Fibroblast of skin of scalp (primary cell): ENCODE measurements at regions not wholly inside any gene's neighbourhood (a gene's known extent, or its start where the extent isn't known, plus 50 kb on each side); places are given as distances from the start of the nearest gene placed in this dataset.
"Not testable (repeated sequence)": the region's sequence is repeated elsewhere in the genome, so short reads cannot be mapped to it uniquely, and the experiment has no call there.

Source experiments
- DNase-seq: peaks from one replicate; pipeline ENCODE4 v3.0.0-alpha.2; 2013

DNA sequence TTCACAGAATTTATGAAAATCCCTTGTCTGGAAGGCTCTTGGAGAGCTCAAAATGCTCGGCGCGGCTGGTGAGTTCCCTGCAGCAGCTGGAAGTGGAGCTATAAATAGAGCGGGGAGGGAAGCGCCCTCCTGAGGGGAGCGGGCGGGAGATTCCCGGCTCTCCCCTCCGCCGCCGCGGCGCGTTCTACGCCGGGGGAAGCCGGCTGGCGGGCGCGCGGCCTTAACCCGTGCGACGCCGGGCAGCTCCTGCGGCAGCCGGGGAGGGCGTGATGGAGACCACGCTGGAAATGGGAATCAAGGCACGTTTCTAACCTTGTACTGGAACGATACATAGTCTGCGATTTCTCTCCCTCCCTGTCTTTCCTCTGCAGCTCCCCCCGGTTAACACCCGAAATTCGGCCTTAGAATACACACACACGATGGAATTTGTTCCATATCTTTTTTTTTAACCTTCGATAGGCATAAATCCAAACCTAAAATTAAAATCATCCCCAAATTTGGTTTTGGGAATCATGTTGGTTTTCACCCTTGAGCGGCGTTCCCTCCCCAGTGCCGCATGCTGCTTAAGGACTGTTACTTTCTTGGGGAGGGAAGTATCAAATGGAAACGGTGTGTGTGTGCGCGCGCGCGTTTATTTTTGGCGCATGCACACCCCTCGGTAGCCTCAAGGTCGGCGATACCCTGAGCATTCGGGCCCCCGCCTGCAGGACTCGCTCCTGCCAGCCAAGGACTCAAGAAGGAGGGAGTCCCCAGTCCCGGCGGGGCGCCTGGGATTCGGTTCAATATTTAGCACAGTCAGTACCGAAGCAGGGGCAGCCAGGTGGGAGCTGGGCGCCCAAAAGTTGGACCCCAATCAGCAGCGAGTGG lies 306.3 kb upstream of the KCNN2 start:
- peak; percentile 73 for DNase-seq

DNA sequence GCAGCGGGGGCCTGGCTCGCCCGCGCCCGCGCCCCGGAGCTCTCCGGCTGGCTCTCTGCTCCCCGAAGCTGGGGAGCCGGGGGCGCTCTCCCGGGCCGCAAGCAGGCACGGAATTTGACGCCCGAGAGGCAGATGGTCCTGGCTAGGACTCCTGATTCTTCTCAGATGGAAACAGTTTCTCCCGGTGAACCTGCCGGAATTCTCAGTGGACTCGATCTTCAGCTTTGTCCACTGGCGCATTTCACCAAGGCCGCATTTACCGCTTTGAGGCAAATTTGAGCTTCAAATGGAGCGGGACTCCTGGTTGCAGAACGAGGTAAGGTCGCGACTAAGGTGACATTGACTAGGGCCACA lies 305.7 kb upstream of the KCNN2 start:
- DNase-seq = no peak

DNA sequence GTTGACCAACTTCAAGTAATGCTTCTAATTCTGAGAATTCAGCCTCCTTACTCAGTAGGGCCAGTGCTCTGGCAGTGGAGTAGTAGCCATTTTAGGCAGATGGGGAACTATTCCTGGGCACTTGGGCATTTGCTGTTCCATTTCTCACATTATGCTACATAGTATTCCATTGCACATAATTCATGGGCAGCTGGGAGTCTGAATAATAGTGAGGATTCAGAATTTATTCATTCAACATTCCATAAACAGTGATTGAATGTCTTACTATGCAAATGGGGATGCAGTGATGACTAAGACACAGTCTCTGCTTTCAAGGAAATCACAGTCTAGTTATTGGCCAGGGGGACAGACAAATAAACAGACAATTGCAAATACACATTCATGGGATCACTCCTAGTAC lies 301.0 kb upstream of the KCNN2 start:
- DNase-seq = no peak

DNA sequence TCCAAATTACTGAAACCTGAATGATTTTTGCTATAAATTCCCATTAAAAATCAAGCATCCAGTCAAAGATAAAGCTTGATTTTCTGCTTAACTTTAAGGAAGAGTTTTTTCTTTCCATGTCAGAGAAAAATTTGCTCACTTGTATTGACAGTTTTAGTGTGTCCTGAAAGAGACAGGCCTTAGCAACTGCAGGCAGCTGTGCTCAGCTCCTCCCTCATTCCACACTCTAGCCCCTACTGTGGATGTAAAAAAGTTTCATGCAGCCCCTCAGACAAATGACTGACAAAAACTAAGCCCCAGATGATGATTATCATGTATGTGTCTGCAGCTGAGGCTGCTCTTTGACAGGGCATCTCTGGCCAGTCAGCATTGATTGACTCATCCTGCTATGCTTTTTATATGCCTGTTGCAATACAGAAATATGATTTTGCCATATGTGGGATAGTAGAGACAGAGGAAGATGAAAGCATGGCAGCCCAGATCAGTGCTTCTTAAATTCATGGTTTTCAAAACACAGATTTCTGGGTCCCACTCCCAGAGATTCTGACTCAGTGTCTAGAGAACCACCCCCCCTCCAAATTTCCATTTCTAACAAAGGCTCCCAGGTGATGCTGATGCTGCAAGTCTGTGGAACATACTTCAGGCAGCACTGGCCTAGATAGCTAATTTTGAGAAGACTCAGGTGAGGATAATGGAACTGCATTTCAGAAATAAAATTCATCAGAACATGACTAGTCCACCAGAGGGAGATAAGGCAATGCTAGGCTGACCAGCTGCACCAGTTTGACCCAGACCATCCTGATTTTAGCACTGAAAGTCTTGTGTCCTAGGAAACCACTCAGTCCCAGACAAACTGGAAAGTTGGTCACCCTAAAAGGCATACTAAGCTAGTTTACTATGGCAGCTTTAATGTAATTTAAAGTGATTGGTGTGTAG lies 298.7 kb upstream of the KCNN2 start:
- DNase-seq = no peak

DNA sequence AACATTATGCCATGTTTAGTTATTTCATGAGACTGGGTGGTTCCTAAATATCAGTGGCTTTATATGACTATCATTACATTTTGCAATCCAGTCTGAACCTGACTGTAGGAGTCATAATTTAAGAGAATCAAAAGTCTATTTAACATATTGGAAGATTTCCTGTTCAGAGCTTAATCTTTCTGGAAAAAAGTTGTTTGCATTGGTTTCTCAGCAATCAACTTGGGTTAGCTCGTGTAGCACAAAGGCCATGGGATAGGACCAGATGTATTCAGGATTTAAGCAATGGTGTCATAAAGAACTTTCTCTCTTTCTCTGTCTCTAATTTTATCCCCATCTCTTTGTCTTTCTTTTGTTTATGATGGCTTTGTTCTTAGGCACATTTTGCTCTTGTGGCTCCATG lies 296.0 kb upstream of the KCNN2 start:
- no peak for DNase-seq

DNA sequence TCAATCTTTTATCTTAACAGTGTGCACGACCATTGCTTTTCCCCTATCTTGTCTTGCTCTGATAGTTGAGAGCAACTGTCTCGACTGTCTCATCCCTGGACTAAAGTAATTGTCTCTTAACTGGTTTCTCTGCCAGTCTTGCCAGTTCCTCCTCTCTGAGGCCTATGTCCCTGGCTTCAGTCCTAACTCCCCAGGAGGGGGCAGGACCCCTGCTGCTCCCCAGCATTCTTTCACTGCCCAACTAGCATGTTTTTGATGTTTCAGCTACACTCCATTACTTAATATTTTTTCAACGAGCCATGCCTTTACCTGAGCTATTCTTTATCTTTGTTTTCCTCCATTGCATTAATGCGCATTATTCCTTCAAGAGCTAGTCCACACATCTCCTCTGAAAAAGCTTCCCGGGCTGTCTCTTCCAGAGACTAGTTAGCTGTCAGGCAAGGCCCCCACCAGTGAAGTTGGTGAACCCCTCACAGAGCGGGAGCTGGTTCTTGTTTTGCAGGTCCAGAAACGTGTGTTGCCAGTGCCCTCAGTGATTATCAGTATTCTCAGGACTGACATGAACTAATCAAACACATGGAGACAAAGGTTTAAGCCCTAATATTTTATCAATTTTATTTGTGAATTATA lies 291.7 kb upstream of the KCNN2 start:
- DNase-seq = no peak

DNA sequence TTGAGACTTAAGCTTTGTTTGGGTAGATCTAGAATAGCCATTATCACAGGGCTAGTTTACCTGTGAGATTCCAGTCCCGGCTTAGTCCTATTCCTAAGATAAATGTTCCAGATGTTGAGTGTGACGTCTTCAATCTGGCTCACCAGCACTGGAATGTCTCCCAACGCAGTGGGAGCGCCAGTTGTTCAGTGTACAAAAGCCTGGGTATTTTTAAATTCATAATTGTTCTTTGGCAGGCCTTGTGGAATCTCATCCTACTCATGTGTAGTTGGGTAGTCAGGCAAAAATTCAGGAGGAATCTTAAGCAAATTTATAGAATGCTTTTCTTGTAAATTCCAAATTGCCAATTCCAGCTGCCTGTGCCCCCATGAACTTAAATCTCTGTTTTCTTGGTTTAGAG lies 272.6 kb upstream of the KCNN2 start:
- peak; percentile 1 for DNase-seq

DNA sequence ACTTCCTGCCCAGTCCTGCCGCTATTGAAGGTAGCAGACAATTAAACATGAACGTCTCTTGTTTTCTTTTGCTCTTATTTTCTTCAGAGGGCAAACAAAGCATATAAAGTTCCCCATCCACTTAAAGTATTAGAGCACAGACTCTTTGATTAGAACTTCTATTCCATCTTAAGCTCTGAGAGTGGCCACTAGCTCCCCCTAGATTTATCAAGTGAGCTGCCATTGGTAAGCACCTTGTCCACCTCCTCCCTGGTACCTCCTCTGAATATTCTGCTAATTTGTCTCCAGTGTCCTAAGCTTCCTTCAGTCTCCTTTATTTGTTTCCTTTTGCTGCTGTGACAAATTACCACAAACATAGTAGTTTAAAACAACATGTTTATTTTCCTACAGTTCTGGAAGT lies 264.3 kb upstream of the KCNN2 start:
- peak; percentile 6 for DNase-seq

DNA sequence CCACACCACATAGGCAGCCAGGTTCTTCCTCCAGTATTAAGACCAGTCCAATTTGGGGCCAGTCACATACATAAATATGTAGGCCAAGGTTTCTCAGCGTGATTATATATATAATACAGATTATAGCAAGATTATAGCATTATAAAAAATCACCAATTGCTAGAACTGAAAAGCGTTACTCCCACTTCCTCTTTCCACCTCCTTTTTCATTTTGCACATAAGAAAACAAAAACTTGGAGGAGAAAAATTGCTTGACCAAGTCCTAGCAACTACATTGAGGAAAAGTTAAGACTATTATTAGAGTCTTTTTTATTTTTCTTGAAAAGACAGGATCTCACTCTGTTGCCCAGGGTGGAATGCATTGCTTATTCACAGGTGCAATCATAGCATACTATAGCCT lies 262.7 kb upstream of the KCNN2 start:
- no peak for DNase-seq

DNA sequence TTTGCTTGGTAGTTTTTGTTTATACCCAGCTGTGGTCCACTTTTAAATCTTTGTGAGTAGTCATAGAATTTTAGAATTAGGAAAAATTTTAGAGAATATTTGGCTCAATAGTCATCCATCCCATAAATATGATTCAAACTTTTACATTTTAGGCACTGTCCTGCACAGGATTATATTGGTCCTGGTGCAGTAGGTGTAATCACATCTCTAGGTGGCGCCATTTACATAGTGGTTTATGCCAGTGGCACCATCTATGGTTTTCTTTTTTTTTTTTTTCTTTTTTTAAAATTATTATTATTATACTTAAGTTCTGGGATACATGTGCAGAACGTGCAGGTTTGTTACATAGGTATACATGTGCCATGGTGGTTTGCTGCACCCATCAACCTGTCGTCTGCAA lies 260.7 kb upstream of the KCNN2 start:
- peak; percentile 58 for DNase-seq

DNA sequence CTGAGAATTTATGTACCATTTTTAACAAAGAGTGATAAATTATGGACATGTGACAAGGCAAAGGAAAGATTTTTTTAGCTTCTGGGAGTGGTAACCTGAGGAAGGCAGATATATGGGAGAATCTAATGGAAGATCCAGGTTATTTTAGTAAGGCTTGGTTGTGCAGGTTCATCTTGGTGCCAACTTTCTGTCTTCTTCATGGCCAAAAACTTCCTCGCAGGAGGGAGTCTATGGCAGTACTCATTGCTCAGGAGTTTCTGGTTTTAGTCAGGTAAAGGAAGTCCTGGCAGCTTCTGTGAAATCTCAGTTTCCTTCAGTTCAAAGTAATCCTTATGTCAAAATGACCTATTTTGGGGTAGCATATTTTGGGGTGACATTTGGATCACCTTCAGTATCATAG lies 248.3 kb upstream of the KCNN2 start:
- no peak for DNase-seq

DNA sequence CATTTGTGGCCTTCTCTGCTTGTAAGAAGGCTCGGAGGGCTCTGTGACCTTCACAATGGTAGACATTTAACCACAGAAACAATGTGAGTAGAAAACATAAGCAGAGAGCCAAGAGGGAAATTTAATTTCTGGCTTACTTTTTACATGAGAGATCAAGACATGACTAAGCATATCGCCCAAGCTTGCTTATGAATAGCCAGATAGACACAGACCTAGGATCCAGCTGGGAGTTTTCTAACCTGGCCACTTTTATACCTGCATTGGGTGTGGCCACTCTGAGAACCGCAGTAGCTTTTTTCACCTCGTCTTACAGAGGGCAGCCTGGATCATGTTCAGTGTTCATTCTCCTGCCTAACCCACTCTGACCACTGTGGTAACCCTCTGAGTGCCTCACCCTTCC lies 244.9 kb upstream of the KCNN2 start:
- no peak for DNase-seq

DNA sequence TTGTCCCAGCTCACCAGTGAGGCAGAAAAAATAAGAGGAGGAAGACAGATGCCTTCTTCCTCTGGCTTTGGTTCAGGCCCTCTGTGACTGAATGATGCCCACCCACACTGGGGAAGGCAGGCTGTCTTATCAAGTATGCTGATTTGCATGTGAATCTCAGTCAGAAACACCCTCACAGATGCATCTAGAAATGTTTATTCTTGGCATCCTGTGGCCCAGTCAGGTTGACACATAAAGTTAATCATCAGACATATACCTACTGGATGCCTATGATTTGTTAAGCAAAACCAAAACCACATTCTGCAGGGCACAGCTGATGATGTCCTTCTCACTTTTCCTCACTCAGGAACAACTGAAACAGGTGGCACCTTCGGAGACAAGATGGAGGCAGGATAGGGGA lies 243.4 kb upstream of the KCNN2 start:
- no peak for DNase-seq

DNA sequence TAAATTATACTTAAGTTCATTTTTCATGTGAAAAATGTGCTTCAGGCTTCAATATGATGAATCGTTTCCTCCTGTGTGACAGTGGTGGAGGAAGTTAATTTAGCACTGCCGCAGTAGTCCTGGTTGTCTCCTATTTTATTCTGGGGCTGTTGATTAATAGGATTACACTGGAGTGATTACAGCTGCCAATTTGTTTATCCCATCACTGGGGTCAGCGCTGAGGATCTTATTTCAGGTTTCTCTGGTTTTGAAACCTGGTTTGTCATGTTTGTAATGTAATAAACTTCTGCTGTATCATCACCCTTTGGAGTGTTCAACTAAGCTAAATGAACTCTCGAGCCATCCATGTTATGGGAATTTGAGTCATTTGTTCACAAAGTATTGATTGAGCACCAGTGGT lies 241.7 kb upstream of the KCNN2 start:
- no peak for DNase-seq

DNA sequence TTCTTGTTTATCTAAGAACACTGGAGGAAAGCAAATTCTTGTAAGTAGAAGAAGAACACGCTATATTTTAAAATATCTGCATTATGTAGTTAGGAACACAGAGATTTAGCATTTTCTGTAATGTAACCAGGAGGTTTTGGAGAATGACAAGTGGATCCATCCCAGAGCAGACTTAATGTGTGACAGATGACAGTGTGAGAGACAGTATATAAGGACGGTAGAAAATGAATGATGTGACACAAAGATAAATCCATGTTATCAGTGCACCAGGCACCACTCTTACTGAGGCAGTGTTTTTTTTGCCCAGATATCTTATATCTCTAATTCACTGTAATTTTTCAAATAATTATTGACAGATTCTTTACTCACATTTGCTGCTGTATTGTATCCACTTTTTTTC lies 239.0 kb upstream of the KCNN2 start:
- DNase-seq = no peak

DNA sequence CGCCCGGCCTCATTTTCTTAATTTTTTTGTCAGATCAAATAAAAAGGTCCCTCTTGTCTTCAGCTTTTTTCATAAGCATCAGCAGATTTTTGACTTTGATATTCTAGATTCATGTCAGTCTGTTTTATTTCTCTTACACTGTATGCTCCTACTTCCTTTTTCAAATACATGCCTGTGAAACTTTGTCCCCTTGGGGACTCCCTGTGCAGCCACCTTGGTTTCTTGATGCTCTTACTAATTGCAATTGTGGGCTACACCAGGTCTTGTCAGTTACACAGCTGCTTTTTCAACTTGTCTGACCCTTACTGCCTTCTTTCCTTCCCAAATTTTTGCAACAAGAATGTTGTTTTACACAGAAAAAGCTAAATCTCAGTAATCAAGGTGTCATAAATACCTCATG lies 238.2 kb upstream of the KCNN2 start:
- DNase-seq = no peak

DNA sequence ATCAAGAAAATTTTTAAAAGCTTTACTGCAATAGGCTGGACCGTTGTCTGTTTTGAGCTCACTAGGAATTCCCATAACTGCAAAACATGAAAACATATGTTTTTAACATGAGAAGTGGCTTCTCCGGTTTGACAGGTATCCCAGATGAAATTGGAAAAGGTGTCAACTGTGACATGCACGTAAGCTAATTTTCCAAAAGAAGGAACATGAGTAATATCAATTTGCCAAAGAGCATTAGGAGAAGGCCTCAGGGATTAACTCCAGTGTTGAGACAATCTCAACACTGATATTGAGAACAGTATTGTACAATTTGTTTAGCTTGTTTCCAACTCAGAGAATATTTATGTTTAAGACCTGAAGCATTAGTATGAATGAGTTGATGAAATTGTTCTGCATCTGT lies 215.5 kb upstream of the KCNN2 start:
- DNase-seq = no peak

DNA sequence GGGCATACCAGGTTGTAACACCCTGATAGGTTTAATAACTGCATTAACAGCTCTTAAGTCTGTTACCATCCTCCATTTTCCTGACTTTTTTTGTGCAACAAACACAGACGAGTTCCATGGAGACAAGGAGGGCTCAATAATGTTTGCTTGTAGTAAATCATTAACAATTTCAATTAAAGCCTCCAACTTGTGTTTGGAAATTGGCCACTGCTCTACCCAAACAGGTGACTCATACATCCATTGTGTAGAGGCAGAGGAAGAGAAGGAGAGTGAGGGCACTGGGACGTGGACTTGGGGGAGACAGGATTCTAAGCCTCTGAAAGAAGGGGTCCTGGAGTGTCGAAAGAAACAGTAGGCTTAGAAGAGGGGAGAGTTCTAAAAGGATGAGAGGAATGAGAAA lies 213.6 kb upstream of the KCNN2 start:
- DNase-seq = no peak

DNA sequence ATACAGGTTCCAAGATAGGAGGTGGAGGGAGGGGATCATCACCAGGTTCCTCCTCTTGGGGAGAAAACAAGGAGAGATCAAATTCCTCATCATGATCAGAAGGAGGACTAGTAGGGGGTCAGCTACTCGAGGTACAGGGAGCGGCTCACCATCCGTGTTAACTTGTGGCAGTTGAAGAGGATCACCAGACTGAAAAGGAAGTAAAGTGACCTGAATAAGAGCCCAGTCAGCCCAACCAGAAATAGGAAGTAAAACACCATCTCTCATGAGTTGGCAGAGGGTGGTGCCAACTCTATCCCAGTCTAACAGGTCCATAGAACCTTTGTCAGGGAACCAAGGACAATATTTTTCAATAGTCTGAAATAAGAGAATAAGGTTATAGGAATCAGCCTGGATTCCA lies 213.1 kb upstream of the KCNN2 start:
- not testable (repeated sequence) for DNase-seq

DNA sequence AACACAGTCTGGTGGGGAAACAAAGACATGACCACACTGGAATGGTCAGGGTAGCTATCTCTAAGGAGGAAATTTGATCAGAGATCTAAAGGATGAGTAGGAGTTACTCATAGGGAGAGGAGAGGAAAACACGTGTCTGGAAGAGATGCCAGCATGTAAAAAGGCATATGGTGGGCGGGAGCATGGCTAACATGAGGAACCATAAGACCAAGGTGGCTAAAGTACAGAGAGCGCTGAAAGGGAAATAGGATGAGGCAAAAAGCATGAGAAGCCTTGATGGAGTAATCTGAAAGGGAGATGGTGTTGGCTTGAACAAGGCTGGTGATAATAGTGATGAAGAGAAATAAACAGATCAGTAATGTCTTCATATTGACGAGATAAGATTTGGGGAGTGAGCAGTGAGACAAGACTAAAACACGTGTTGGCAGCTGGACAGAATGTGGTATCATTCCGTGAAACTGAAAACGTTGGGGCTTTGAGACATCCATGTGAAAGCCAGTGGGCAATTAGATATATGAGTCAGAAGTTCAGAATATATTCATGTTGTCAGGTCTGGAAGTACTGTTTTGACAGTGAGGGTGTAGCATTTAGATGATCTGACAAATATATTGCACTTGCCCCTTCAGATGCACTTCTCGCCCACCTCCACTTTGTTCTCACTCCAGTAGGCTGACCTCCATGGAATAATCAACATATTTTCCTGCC lies 209.1 kb upstream of the KCNN2 start:
- DNase-seq = no peak

DNA sequence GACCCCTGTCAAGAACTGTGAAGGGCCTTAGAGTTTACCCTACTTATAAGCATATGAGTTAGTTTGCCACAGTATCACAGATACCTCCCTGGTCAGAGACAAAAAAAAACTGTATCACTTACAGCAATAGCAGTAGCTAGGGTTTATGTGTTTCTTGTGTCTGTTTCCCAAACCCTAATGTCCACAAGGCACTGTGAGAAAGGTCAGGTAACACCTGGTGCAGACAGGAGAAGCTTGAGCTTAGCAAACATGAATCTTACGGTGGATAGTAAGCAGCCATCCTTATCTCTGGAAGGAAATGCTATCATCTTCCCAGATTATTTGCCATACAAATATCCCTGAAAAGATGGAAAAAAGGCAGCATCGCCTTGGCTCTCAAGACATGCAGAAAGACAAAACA lies 208.5 kb upstream of the KCNN2 start:
- DNase-seq = no peak

DNA sequence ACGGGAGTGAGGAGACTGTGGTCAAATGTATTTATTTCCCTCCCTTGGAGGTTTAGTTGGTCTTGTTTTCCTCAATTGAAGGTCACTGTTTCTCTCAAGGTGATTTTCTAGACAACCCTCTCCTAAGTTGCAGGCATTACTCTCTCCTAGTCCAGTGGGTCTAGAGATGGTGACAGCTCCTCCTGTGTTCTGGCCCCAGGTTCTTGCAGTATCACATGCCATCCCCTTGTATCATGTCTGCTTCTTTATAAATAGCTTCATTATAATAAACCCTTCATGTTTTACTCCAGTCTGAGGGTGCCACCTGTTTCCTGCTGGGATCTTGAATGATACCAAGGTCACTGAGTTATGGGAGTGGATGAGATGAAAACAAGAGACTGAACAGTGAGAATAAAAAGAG lies 208.0 kb upstream of the KCNN2 start:
- DNase-seq = no peak

DNA sequence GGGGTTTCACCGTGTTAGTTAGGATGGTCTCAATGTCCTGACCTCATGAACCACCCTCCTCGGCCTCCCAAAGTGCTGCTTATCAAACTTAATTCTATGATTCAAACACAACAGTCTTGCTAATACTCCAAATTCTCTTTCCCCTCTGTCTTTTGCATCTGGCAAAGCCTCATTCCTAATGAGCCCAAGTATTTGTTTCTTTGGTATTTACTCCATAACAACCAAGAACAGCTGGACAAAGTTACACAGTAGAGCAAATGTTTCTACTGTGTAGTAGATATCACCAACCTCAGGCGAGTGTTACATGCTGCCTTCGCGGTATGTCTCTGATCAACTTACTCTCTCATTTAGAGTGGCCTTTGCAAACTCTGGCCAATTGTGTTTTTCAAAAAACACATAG lies 195.8 kb upstream of the KCNN2 start:
- DNase-seq = no peak
